Fibroblast of lung (primary cell): ENCODE measurements at regions not wholly inside any gene's neighbourhood (a gene's known extent, or its start where the extent isn't known, plus 50 kb on each side); places are given as distances from the start of the nearest gene placed in this dataset.
"Not testable (repeated sequence)": the region's sequence is repeated elsewhere in the genome, so short reads cannot be mapped to it uniquely, and the experiment has no call there.

Source experiments
- DNase-seq, 2 donors: peaks; one replicate each; pipeline versions ENCODE4 v3.0.0 to v3.0.0-alpha.2; 2010; ENCODE audit warnings: low read depth in 2 of 2
- H2AFZ ChIP-seq: 2 replicates; pipeline ENCODE4 v1.5.1; 2012; ENCODE audit warnings: low read length, control low read depth, inconsistent platforms
- H3K27ac ChIP-seq: 2 replicates; pipeline ENCODE4 v1.5.1; 2011; ENCODE audit warnings: low read length, control low read depth; ENCODE audit not compliant: insufficient read depth
- H3K27me3 ChIP-seq: 2 replicates; pipeline ENCODE4 v1.5.1; 2011; ENCODE audit warnings: mild to moderate bottlenecking, low read length; ENCODE audit not compliant: control insufficient read depth, insufficient read depth
- H3K36me3 ChIP-seq: 2 replicates; pipeline ENCODE4 v1.5.1; 2011; ENCODE audit warnings: low read length; ENCODE audit not compliant: control insufficient read depth, insufficient read depth
- H3K4me1 ChIP-seq: 2 replicates; pipeline ENCODE4 v1.5.1; 2011; ENCODE audit warnings: low read length; ENCODE audit not compliant: control insufficient read depth, insufficient read depth; ENCODE audit errors: extremely low read depth
- H3K4me2 ChIP-seq: 2 replicates; pipeline ENCODE4 v1.5.1; 2011; ENCODE audit warnings: low read length, control low read depth; ENCODE audit not compliant: insufficient read depth; ENCODE audit errors: extremely low read depth
- H3K4me3 ChIP-seq, 4 experiments: fragments of 200-600 bp in 1 of 4; sonication (generic) in 1 of 4; replicated peaks in 1 of 4; 2 replicates each; pipeline ENCODE4 v1.5.1; 2011 to 2016; ENCODE audit warnings: low read length in 4 of 4, low read depth in 3 of 4, mild to moderate bottlenecking in 3 of 4, control low read depth in 2 of 4, inconsistent platforms in 1 of 4, mixed read lengths in 1 of 4; ENCODE audit not compliant: insufficient read depth in 1 of 4; ENCODE audit errors: control extremely low read depth in 1 of 4
- H3K79me2 ChIP-seq: 2 replicates; pipeline ENCODE4 v1.5.1; 2012; ENCODE audit warnings: mild to moderate bottlenecking, low read length, inconsistent platforms; ENCODE audit not compliant: control insufficient read depth, insufficient read depth
- H3K9ac ChIP-seq: 2 replicates; pipeline ENCODE4 v1.5.1; 2011; ENCODE audit warnings: mild to moderate bottlenecking, low read length, control low read depth; ENCODE audit not compliant: insufficient read depth
- H3K9me3 ChIP-seq: 2 replicates; pipeline ENCODE4 v1.5.1; 2012; ENCODE audit warnings: low read depth, low read length; ENCODE audit not compliant: control insufficient read depth, insufficient read depth
- H4K20me1 ChIP-seq: 2 replicates; pipeline ENCODE4 v1.5.1; 2011; ENCODE audit warnings: low read length; ENCODE audit not compliant: control insufficient read depth, insufficient read depth; ENCODE audit errors: extremely low read depth

DNA sequence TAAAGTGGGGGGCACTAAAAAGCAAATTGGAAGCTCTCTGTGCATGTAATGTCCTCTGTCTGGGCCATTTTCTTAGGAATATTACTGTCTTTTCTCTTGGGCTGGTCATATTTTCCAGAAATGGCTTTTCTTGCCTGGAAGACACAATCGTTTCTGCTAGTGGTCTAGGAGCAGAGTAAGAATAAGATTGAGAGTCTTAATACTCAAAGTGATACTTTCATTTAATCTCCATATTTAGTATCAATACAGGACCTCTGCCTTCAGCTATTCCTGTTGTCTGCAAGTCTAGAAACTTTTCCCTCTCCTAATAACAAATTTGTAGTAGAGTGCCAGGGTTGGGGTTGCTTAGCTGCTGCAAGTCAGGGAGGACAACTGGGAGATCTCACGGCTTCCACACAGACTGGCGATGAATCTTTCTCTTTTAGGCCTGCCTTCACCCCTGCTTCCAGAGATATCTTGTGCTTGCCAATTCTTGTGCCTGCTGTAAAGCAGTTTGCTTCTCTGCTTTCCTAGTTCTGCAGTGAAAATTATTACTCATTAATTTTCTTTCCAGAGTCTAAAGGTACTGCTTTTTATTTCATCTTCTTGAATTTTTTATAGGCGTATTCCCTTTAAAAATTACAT lies 149.6 kb downstream of the KBTBD2 start:
- not testable (repeated sequence) for H3K27me3 ChIP-seq, DNase-seq

DNA sequence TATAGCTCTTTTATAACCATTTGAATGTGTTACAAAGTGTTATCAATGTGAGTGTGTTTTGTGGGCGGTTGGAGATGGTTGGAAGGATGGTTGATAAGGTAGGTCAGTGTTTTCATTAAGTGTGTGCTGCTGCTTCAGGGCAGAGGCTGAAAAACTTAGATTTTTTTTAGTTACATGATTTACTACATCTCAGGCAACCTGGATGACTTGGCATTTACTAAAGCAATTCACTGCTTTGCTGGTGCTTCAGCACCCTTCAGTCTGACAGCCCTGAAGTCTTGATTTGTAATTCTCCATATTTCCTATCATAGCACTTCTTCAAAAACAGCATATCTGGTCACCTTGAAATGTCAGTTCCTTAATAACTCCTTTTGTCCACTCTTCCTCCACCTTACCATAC lies 151.8 kb downstream of the KBTBD2 start:
- DNase-seq, H3K4me1 ChIP-seq, H3K9ac ChIP-seq, H3K27me3 ChIP-seq, H4K20me1 ChIP-seq, H3K4me3 ChIP-seq, H3K36me3 ChIP-seq, H3K27ac ChIP-seq, H3K9me3 ChIP-seq, H3K4me2 ChIP-seq, H2AFZ ChIP-seq, H3K79me2 ChIP-seq: not testable (repeated sequence)

More for the DNA sequence above, 149.6 kb downstream of the KBTBD2 start:
- not testable (repeated sequence) for H3K4me2 ChIP-seq, H3K27ac ChIP-seq, H3K4me1 ChIP-seq, H3K79me2 ChIP-seq, H2AFZ ChIP-seq, H3K9me3 ChIP-seq, H3K4me3 ChIP-seq, H4K20me1 ChIP-seq, H3K36me3 ChIP-seq, H3K9ac ChIP-seq

DNA sequence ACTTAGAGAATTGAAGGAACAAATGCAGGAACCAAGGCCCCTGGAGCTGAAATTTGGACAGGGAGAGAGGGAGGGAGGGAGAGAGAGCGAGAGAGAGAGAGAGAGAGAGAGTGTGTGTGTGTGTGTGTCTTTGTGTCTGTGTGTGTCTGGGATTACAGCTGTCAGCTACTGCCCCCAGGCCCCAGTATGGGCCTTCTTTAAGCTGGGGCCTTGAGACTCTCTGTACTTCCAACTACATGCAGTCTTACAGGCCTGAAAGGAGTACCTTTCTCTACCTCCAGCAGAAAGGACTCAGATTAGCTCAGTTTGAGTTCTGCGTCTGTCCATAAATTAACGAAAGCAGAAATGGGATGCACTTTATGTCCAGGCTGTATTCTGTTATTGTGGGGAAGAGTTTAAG lies 153.2 kb downstream of the KBTBD2 start:
- H2AFZ ChIP-seq, H4K20me1 ChIP-seq, H3K4me2 ChIP-seq, H3K4me3 ChIP-seq, H3K79me2 ChIP-seq, H3K27me3 ChIP-seq, H3K36me3 ChIP-seq, H3K4me1 ChIP-seq, H3K27ac ChIP-seq, H3K9ac ChIP-seq, H3K9me3 ChIP-seq, DNase-seq: not testable (repeated sequence)

DNA sequence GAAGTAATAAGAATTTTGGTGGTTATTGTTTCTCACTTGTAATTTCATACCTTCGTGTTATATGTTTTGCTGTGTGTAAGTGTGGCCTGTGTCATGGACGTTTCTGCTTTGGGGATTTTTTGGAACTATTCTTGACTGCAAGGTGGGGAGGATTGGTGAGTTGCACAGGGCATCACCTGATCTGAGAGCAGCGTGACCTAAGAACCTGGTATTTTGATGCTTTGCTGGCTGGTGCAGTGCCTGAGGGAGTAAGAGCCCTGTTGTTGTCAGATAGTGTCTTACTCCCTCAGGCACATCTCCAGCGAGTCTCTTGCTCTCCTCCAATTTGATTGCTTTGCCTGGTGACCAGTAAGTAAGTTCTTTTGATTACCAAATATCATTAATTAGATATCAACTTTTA lies 158.8 kb downstream of the KBTBD2 start:
- H3K27me3 ChIP-seq, H3K4me2 ChIP-seq, H2AFZ ChIP-seq, H3K79me2 ChIP-seq, H3K4me3 ChIP-seq, DNase-seq, H3K4me1 ChIP-seq, H3K9me3 ChIP-seq, H3K36me3 ChIP-seq, H3K27ac ChIP-seq, H3K9ac ChIP-seq, H4K20me1 ChIP-seq: not testable (repeated sequence)

DNA sequence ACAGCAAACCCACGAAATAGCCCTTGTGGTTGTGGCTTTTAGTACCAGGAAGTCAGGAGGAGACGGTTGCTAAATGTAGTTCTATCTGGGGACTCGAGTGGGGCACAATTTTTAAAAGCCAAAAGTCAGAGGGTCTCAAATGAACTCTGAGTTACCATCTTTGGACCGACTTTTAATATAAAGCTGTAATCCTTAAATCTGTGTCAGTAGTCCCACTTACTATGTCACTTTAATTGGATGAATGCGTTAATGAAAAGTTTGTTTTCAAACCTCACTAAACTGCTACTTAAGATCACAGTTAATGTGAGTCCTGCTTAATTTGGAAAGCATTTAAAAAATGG lies 162.3 kb downstream of the KBTBD2 start:
- not testable (repeated sequence) for H3K9me3 ChIP-seq, H3K79me2 ChIP-seq, H3K4me1 ChIP-seq, H2AFZ ChIP-seq, H3K4me2 ChIP-seq, H3K27me3 ChIP-seq, H3K9ac ChIP-seq, H3K36me3 ChIP-seq, H3K27ac ChIP-seq, H4K20me1 ChIP-seq
- H3K4me3 ChIP-seq = peak overlapping the region in 3 of 4 experiments; percentile 41 to 65 (median 45)
- peak in 1 of 2 donors; percentile 2 for DNase-seq

DNA sequence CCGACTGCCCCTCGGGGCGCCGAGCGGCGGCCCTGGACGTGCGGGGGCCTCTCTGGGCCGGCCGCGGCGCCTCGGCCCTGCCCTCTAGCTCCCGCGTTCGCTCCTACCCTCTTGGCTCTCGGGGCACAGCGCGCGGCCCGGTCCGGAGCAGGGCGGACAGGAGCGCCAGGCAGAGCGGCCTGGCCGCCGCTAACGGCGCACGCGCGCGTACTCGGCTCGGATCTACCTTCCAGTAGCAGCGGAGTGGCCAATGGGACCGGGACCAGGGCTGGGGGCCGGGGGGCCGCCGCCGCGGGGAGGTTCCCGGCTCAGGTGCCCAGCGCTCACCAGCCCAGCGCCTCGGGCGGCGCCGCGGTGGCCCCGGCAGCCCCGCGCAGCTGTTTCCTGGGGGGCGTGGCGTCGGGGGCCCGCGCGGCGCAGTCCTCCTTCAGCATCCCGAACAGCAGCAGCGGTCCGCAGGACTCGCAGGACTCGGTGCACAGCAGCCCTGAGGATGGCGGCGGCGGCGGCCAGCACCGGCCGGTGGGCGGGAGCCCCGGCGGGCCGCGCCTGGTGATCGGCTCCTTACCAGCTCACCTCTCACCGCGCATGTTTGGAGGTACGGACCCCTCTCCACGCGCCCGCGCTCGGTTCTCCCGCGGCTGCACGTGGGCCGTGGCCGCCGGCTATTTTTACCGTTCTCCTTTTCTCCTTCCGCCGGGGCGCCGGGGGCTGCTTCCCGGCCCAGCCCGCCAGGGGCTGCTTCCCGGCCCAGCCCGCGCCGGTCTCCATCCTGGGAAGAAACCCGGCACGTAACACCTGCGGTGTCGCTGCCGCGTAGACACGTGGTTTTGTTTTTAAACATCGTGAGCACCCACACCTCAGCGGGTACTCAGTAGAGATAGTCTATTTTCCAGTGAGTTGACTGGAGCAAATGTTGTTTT lies 162.9 kb downstream of the KBTBD2 start:
- H3K4me2 ChIP-seq = peak overlapping the region; percentile 35
- H4K20me1 ChIP-seq, H3K9me3 ChIP-seq, H3K36me3 ChIP-seq, H3K4me1 ChIP-seq, H3K79me2 ChIP-seq, H3K27me3 ChIP-seq: not testable (repeated sequence)
- H3K4me3 ChIP-seq = peak overlapping the region; percentile 45 to 65 (median 54)
- peak; percentile 52 to 65 for DNase-seq
- peak overlapping the region; percentile 67 for H2AFZ ChIP-seq
- H3K9ac ChIP-seq = peak overlapping the region; percentile 69
- H3K27ac ChIP-seq = peak overlapping the region; percentile 28
